Kidney (tissue), 13 donors: ENCODE measurements at regions not wholly inside any gene's neighbourhood (a gene's known extent, or its start where the extent isn't known, plus 50 kb on each side); places are given as distances from the start of the nearest gene placed in this dataset.

ENCODE experiments used
- DNase-seq, 5 donors: peaks; one replicate each; pipeline ENCODE4 v3.0.0-alpha.2; 2013 to 2020
- FAIRE-seq: peaks from 2 replicates; lab custom pipeline; 2012; peaks lifted over from hg19 to GRCh38; lab: Jason Lieb, UNC
- H3K27ac ChIP-seq, 2 donors: one replicate each; pipeline ENCODE4 v1.7.0; 2013; ENCODE audit warnings: low read depth in 2 of 2, low read length in 2 of 2, inconsistent platforms in 1 of 2
- H3K27me3 ChIP-seq: one replicate; pipeline ENCODE4 v1.7.1; 2013; ENCODE audit warnings: low read length, inconsistent platforms; ENCODE audit not compliant: control insufficient read depth, insufficient read depth
- H3K36me3 ChIP-seq, 3 donors: one replicate each; pipeline versions ENCODE4 v1.7.0 to v1.7.1; 2013; ENCODE audit warnings: low read length in 3 of 3, control low read depth in 1 of 3, inconsistent platforms in 1 of 3; ENCODE audit not compliant: insufficient read depth in 3 of 3, control insufficient read depth in 2 of 3
- H3K4me1 ChIP-seq, 3 donors: one replicate each; pipeline versions ENCODE4 v1.7.0 to v1.7.1; 2013; ENCODE audit warnings: low read length in 3 of 3, inconsistent platforms in 1 of 3, low read depth in 1 of 3; ENCODE audit not compliant: control insufficient read depth in 2 of 3, insufficient read depth in 2 of 3
- H3K4me3 ChIP-seq, 3 donors: one replicate each; pipeline versions ENCODE4 v1.7.0 to v1.8.1; 2013; ENCODE audit warnings: low read length in 3 of 3, control low read depth in 1 of 3, inconsistent platforms in 1 of 3
- H3K9ac ChIP-seq, 3 donors: one replicate each; pipeline versions ENCODE4 v1.7.0 to v1.7.1; 2013; ENCODE audit warnings: low read length in 3 of 3, control low read depth in 1 of 3, inconsistent platforms in 1 of 3
- H3K9me3 ChIP-seq, 3 donors: one replicate each; pipeline versions ENCODE4 v1.7.0 to v1.7.1; 2013; ENCODE audit warnings: low read length in 3 of 3, control low read depth in 1 of 3, inconsistent platforms in 1 of 3; ENCODE audit not compliant: control insufficient read depth in 2 of 3, insufficient read depth in 1 of 3
- CTCF ChIP-seq: IDR thresholded peaks from 3 replicates; pipeline ENCODE4 v1.5.1; 2012; ENCODE audit warnings: mild to moderate bottlenecking, moderate library complexity, borderline replicate concordance; ENCODE audit not compliant: insufficient read depth; ENCODE audit errors: extremely low read depth
- intact Hi-C: fragments of 100-400 bp; cut with DNase I; formaldehyde crosslinking; loops from one replicate; pipeline ENCODE4 v1.11.1; 2022
- donor health status: control.
- donor health status: control.
- donor health status: control.
- donor health status: control.
- donor health status: control.
- donor health status: DM: yes; HTN: yes; CAD: no.
- donor health status: Normal renal cell carcinoma (clear cell type).

- H3K9me3 ChIP-seq: no peaks in the 10 kb centered on the region
- intact Hi-C loops: no loop called here
- no peak for TF ChIP-seq CTCF
- no peaks in the 10 kb centered on the region for H3K27me3 ChIP-seq
- DNase-seq (peak in 3 of 5 donors; percentile 48 to 69 (median 67)), FAIRE-seq (no peak)
- no peak overlapping the region for H3K9ac ChIP-seq
- H3K27ac ChIP-seq: no peak overlapping the region
- no peaks in the 10 kb centered on the region for H3K4me1 ChIP-seq
- H3K4me3 ChIP-seq: no peak overlapping the region
- H3K36me3 ChIP-seq: no peaks in the 10 kb centered on the region
These were observed 111.5 kb upstream of the UPP2 start for GRCh38 chr2:157990173-157990572.

GRCh38 chr2:157989227-157989626 is 112.4 kb upstream of the UPP2 start:
- peak in 2 of 5 donors; percentile 24 to 38 for DNase-seq
- Histone ChIP-seq H3K27ac (no peak overlapping the region), H3K4me3 (no peak overlapping the region), H3K36me3 (no peaks in the 10 kb centered on the region), H3K9me3 (no peaks in the 10 kb centered on the region), H3K27me3 (no peaks in the 10 kb centered on the region), H3K4me1 (no peaks in the 10 kb centered on the region), H3K9ac (no peak overlapping the region)
- FAIRE-seq: no peak
- no peak for TF ChIP-seq CTCF
- intact Hi-C loops: no loop called here

- FAIRE-seq: no peak
- intact Hi-C loops: no loop called here
- TF ChIP-seq CTCF: no peak
These were observed 110.6 kb upstream of the ACVR1 start for GRCh38 chr2:157986761-157987160.

GRCh38 chr2:157984866-157985265 is 108.7 kb upstream of the ACVR1 start:
- Histone ChIP-seq H3K27ac (no peak overlapping the region), H3K9ac (no peak overlapping the region), H3K9me3 (peaks cover 0 to 7% (median 0%) of the 10 kb centered on the region in 3 donors), H3K4me3 (no peak overlapping the region), H3K27me3 (no peaks in the 10 kb centered on the region), H3K36me3 (no peaks in the 10 kb centered on the region), H3K4me1 (no peaks in the 10 kb centered on the region)
- intact Hi-C loops: no loop called here
- no peak for TF ChIP-seq CTCF
- DNase-seq (no peak), FAIRE-seq (no peak)

More at GRCh38 chr2:157986761-157987160, 110.6 kb upstream of the ACVR1 start:
- Histone ChIP-seq H3K4me3 (no peak overlapping the region), H3K27ac (no peak overlapping the region), H3K36me3 (no peaks in the 10 kb centered on the region), H3K9ac (no peak overlapping the region), H3K27me3 (no peaks in the 10 kb centered on the region), H3K9me3 (no peaks in the 10 kb centered on the region), H3K4me1 (no peaks in the 10 kb centered on the region)
- no peak for DNase-seq
